ENCODE measurements at regions not wholly inside any gene's neighbourhood (a gene's known extent, or its start where the extent isn't known, plus 50 kb on each side); places are given as distances from the start of the nearest gene placed in this dataset.

DNA sequence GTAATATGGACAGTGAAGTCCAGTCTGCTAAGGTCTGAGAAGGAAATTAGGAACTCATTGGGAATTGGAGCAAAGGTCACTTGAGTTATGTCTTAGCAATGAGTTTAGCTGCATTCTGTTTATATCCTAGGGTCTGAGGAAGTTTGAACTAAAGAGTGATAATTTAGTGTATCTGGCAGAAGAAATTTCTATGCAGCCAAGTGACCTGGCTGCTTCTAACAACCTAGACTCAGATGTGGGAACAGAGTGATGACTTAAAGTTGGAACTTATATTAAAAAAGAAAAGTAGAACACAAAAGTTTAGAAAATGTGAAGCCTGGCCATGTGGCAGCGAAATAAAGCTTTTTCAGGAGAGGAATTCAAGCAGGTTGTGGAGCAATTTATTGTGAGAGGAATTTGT lies 106.2 kb downstream of the PRDM9 start:
- Histone ChIP-seq H3K9me3 (ENCODE audit: low read length) (peaks cover 33% of the 10 kb centered on the region), H3K36me3 (replicated peaks in 1 of 2; ENCODE audit: control insufficient read depth in 1 of 2, insufficient read depth in 2 of 2, low read length in 2 of 2) (no peaks in the 10 kb centered on the region), H3K9ac (ENCODE audit: insufficient read depth, low read depth, low read length) (no peak overlapping the region), H4K20me1 (ENCODE audit: insufficient read depth, low read length) (no peaks in the 10 kb centered on the region), H3K4me2 (ENCODE audit: low read depth, low read length) (no peak overlapping the region), H3K27ac (ENCODE audit: extremely low read length, insufficient read depth, low read length) (no peak overlapping the region), H3K27me3 (ENCODE audit: control insufficient read depth in 1 of 2, insufficient read depth in 2 of 2, low read length in 2 of 2) (no peaks in the 10 kb centered on the region), H3K4me1 (ENCODE audit: insufficient read depth, low read length) (no peaks in the 10 kb centered on the region), H3K4me3 (replicated peaks in 1 of 3; ENCODE audit: insufficient read depth in 1 of 3, low read depth in 2 of 3, low read length in 3 of 3) (no peak overlapping the region), H3K79me2 (ENCODE audit: insufficient read depth, low read length) (no peaks in the 10 kb centered on the region), H2AFZ (ENCODE audit: low read length) (no peak overlapping the region)
- no TSS peak for BruUV-seq (replicated peaks)
- in situ Hi-C loops (cut with HindIII; ENCODE audit: extremely low pct_ligation_motif_present, low pct_unique_long_range_greater_than_20kb) (no loop called here), intact Hi-C loops (cut with micrococcal nuclease; ENCODE audit: unreplicated experiment) (no loop called here)
- TF ChIP-seq ZNF251 (CRISPR knock-in tag; IDR thresholded peaks at IDR 0.05) (no peak), POLR2G (IDR thresholded peaks at IDR 0.05; ENCODE audit: low read depth, low read length) (no peak), HCFC1 (IDR thresholded peaks at IDR 0.05; ENCODE audit: low read depth, low read length) (no peak), NR2F6 (IDR thresholded peaks at IDR 0.05) (no peak), NR2F6 (CRISPR knock-in tag; IDR thresholded peaks at IDR 0.05) (no peak), SP1 (IDR thresholded peaks at IDR 0.05) (no peak), SP1 (CRISPR knock-in tag; IDR thresholded peaks at IDR 0.05) (no peak), ZNF234 (CRISPR knock-in tag; conservative IDR thresholded peaks at IDR 0.05) (no peak), HOXA9 (CRISPR knock-in tag; IDR thresholded peaks at IDR 0.05; ENCODE audit: borderline replicate concordance) (no peak), SRSF9 (IDR thresholded peaks at IDR 0.05; ENCODE audit: borderline replicate concordance, insufficient read depth, low read depth, low read length, poor library complexity, severe bottlenecking) (no peak), SNAPC2 (CRISPR knock-in tag; IDR thresholded peaks at IDR 0.05) (no peak), POLR2AphosphoS2 (IDR thresholded peaks at IDR 0.05; ENCODE audit: low read depth, low read length) (no peak), PATZ1 (CRISPR knock-in tag; IDR thresholded peaks at IDR 0.05) (no peak), ZNF431 (CRISPR knock-in tag; IDR thresholded peaks at IDR 0.05; ENCODE audit: borderline replicate concordance, low read depth) (no peak), GTF3A (CRISPR knock-in tag; conservative IDR thresholded peaks at IDR 0.05) (no peak)
- no peak for ATAC-seq
- WGBS (ENCODE audit: low lambda C conversion rate) = 0% methylated on average over 1 of the region's 1 CpG
- ChIA-PET POLR2A (no interaction called here), CTCF (ENCODE audit: low intra/inter-chr PET ratio, low total read pairs) (no interaction called here)
- FAIRE-seq = no peak
- no peak for DNase-seq (ENCODE audit: low spot score)

Data from HepG2 (cell line).